NCI-H1417 treated with DMSO at 0.1 percent for 48 hours (cell line): ENCODE measurements at regions not wholly inside any gene's neighbourhood (a gene's known extent, or its start where the extent isn't known, plus 50 kb on each side); places are given as distances from the start of the nearest gene placed in this dataset.

Source experiments
- DNase-seq: peaks from one replicate; lab custom pipeline; 2025; lab: John Stamatoyannopoulos, UW

DNA sequence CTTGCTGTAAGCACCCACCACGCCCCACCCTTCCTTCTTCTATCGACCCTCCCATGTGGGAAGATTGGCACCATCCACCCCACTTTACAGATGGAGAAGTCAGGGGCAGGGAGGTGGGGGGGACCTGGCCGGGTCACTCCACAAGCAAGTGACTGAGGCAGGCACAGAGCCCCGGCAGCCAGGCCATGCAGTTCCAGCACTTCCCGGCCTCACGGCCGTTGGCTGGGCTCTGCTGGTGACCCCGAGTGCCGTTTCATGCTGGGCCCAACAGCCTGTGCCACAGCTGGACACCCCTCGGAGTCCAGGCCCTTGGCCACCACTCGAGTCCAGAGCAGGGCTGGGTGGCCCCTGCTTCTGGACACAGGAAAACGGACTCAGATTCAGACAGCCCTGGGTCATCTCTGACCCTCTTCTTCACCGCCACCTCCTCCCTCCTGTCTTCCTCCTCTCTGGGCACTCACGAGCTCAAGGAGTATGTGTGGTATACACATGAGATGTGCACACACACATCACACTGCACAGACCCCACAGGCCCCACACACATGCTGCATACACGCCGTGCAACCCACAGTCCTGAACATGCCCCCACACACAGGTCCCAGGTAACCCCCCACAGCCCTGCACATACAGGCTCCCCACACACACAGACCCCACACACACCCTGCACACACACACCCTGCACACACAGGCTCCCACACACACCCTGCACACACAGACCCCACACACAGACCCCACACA lies 89.3 kb upstream of the GPC1 start:
- no peak for DNase-seq

DNA sequence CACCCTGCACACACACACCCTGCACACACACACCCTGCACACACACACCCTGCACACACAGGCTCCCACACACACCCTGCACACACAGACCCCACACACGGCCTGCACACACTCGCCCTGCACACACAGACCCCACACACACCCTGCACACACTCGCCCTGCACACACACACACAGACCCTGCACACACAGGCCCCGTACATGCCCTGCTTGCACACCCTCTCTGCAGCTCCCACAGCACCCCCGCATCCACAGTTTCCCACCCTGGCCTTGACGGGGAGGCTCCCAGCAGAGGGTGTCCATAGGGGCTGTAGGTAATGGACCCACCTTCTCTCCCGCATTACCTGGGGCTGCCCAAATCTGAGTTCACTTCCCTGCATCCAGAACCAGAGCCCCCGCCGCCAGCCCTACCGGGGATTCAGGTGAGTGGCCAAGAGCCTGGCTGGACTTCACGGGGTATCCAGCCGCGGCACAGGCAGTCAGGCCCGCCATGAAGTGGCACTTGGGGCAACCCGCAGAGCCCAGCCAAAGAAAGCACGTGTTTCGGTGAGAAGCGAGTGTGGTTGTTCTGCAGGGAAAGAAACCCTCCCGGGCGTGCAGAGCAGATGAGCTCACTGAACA lies 88.6 kb upstream of the GPC1 start:
- DNase-seq = no peak

GRCh38 chr2:240347373-240347940 lies 88.0 kb upstream of the GPC1 start:
- DNase-seq = no peak

DNA sequence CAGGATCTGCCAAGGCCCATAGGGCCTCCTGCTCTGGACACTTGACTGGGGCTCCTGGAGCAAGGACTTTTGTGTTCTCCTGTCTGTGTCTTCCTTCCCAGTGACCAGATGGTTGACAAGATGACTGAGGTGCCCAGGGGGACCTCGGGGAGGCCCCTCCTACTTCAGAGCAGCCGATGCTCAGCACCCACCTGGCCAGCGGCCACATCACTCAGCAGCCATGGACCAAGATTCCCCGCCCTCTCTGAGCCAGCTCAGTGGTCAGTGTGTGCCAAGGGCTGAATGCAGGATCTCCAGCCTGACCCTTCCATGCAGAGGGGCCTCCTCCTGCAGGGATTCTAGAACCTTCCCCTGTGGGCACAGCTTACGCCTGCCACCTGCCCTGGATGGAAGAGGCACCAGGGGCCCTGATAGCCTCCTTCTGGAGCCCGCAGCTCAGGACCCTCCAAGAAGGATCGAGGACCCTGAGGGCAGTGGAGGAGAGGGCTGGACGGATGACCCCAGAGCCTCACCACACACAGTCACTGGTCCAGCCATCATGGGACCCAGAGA lies 87.4 kb upstream of the GPC1 start:
- DNase-seq = no peak

DNA sequence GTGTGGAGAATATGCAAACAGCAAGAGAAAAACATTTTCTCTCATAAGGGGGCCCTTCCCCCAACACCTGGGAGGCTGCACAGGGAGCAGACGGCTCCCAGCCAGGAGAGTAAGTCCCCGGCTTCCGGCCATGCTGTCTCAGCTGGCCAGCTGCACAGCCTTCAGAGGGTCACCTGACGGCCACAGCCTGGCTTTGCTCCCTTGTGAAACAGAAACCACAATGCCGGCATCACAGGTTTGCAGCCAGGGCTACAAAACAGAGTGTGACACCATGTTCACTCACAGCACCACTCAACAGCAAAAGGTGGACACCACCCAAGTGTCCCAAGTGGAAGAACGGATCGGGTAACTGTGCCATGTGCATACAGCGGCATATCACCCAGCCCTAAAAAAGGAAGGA lies 86.9 kb upstream of the GPC1 start:
- no peak for DNase-seq

DNA sequence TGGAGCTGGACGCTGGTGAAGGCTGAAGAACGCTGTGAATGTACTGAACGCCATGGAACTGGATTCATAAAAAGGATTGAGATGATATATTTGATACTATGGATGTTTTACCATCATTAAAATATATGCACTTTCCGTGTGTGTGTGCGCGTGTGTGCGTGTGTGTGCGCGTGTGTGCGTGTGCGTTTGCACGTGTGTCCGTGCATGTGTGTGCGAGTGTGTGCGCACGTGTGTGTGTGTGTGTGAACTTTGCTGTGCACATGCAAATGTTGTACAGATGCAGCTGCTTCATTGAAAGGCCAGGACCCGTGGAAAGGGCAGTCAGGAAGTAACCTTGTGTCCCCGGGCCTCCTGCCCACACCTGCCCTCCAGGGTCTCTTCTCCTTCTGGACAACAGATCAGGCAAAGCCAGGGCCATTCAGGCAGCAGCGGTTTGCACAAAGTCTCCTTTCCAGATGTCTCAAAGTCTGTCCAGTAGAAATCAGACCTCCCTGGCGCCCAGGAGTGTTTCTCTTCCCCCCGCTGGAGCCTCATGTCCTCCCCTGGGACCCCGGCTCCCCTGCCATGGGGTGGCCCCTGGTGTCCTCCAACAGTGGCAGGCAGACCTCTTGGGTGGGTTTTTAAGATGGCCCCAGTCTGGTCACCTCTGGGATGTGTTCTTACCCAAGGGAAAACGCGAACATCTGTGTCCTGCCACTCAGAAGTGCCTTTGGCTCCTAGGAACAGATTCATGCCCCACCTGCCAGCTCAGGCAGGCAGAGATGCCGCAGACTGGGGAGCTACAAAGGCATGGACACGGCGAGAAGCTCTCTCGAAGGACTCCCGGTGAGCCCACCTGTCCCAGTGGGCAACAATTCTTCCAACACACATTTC lies 86.1 kb upstream of the GPC1 start:
- DNase-seq = no peak

GRCh38 chr2:240350006-240350355 lies 85.5 kb upstream of the GPC1 start:
- no peak for DNase-seq

DNA sequence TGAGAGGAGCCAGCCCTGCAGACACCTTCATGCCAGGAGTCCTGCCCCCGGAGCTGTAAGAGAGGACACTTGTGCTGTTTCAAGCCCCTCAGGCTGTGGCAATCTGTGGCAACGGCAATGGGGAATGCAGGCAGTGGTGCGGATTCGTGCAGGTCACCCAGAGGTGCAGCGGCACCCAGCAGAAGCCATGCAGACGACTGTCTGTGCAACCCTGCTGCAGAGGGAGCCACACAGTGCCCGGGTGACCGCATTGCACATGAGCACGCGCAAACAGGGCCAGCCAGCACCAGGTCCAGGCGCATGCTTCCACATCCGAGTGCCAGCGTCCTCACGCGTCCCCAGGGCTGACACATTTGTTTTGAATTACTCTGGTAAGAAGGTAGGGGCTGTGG lies 84.8 kb upstream of the GPC1 start:
- no peak for DNase-seq

- DNase-seq = no peak
Observed at GRCh38 chr2:240351088-240351741, 84.2 kb upstream of the GPC1 start.

- no peak for DNase-seq
Observed at GRCh38 chr2:240351826-240352426, 83.5 kb upstream of the GPC1 start.

DNA sequence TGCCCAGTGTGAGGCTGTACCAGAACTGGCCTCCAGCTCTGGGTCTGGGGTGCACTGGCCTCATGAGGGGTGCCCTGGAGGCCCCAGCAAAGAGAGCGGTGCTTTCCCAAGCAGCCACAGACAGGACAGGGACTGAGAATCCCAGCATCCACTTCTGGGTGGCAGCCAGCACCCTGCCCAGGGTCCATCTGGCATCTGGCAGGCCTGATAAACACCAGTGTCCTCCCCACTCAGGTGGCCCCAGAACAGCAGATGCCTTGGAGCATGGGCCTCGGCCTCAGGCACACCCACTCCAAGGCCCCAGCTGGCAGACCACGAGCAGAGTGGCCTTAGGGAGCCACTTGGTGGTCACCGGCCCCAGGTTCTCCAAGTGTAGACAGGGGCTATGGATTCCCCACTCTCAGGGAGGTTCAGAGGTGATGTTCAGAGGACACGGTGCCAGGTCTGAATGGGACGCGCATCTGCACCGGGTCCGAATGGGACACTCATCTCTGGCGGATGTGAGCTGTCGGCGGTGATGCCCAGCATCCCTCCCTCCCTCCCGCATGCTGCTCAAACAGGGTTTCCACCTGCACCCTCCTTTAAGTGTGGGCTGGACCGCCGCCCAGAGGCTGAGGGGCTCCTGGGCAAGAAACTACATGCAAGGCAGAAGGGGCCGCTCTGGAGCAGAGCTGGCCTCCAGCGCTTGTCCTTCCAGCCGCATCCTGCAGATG lies 82.2 kb upstream of the GPC1 start:
- DNase-seq = no peak

GRCh38 chr2:240353944-240354343 lies 81.5 kb upstream of the GPC1 start:
- no peak for DNase-seq

DNA sequence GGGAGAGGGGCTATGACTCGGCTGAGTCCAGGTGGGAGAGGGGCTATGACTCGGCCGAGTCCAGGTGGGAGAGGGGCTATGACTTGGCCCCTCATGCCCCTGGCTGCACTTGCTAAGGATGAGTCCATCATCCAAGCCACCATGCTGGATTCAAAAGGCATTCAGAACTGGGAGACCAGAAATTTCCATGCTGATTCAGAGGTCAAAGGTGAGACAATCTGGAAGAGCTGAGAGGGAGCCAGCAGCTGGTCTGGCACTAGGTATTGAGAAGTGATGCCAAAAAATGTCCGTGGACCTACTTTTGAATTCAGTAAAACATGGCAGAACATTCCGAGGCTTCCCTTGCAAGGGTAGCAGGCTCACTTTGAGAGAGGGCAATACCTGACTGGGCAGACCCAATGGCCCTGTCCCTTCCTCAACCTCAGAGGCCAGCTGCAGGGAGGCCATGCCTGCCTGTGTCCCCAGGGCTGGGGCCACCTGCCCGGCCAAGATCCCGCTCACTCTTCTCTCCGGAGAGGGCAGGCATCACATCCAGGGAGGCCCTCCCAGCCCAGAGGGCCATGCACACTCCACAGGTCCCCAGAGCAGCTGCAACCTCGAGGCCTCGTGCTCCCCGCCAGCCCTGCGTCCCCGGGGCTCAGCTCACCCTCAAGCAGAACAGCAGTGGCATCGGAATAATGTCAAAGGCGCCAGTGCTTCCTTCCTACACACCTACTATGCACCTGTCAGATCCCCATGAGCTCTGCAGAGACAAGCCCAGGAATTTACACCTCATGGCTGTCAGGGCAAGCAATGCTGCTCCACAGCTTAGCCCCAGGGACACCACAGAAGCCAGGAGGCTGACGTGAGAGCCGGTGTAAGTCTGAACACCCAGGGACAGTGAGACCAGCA lies 80.2 kb upstream of the GPC1 start:
- DNase-seq = no peak

- DNase-seq = no peak
Observed at GRCh38 chr2:240355962-240356361, 79.5 kb upstream of the GPC1 start.

- DNase-seq = no peak
Observed at GRCh38 chr2:240356700-240357640, 78.5 kb upstream of the GPC1 start.

GRCh38 chr2:240357641-240358012 lies 77.8 kb upstream of the GPC1 start:
- DNase-seq = no peak

GRCh38 chr2:240358080-240358479 lies 77.4 kb upstream of the GPC1 start:
- no peak for DNase-seq

- no peak for DNase-seq
Observed at GRCh38 chr2:240358821-240359397, 76.6 kb upstream of the GPC1 start.
